K562 (cell line): ENCODE measurements at regions not wholly inside any gene's neighbourhood (a gene's known extent, or its start where the extent isn't known, plus 50 kb on each side); places are given as distances from the start of the nearest gene placed in this dataset.

ENCODE experiments used
- E2F6 ChIP-seq, 2 experiments: IDR thresholded peaks; 2 replicates each; pipeline ENCODE4 v1.6.1; 2011; ENCODE audit warnings: borderline replicate concordance in 1 of 2, control low read depth in 1 of 2, low read depth in 1 of 2, low read length in 1 of 2, mild to moderate bottlenecking in 1 of 2, mixed read lengths in 1 of 2, moderate library complexity in 1 of 2; ENCODE audit not compliant: insufficient read depth in 1 of 2, insufficient read length in 1 of 2, poor library complexity in 1 of 2, severe bottlenecking in 1 of 2; ENCODE audit errors: extremely low read depth in 1 of 2
- JUNB ChIP-seq: fragments of 450-650 bp; formaldehyde crosslinking; conservative IDR thresholded peaks from 2 replicates; pipeline ENCODE4 v1.4.0; 2020; ENCODE audit warnings: mild to moderate bottlenecking
- KDM1A ChIP-seq, 2 experiments: fragments of 450-650 bp; IDR thresholded peaks; 2 replicates each; pipeline ENCODE4 v1.6.1; 2016; ENCODE audit warnings: mild to moderate bottlenecking in 2 of 2
- RUNX1 ChIP-seq: sonication (generic); IDR thresholded peaks from 2 replicates; pipeline ENCODE4 v1.6.1; 2016; ENCODE audit warnings: antibody characterized with exemption, low read depth

DNA sequence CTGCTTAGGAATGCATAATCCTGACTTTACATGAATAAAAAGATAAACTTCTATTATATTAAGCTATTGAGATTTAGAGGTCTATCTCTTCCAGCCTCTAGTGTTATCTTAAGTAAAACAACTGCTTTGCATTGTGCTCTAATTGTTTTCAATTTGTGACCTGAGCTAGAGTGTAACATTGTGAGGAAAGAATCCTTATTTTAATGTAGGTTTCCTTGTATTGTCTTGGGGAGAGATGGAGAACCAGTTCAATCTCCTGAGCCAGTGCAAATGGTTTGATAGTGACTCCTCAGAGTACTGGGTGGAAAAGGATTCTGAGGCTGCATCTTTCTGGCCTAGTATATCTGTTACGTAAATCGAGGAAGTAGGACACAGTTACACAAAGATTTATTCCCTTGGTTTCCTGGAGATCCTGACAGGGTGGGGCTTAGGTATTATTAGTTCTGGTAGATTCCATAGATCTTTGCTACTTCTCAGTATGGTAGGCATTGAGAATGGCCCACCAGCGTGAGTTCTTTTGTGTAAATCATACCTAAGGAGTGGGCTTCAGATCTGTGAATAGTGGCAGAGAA lies 683.5 kb upstream of the CCDC179 start:
- TF ChIP-seq E2F6 (IDR thresholded peaks at IDR 0.05; ENCODE audit: borderline replicate concordance in 1 of 2, extremely low read depth in 1 of 2, insufficient read depth in 1 of 2, insufficient read length in 1 of 2, low read depth in 1 of 2, low read length in 1 of 2, poor library complexity in 1 of 2, severe bottlenecking in 1 of 2) (no peak), RUNX1 (no peak), KDM1A (IDR thresholded peaks at IDR 0.05) (no peak), JUNB (CRISPR knock-in tag) (no peak)
